ENCODE measurements at regions not wholly inside any gene's neighbourhood (a gene's known extent, or its start where the extent isn't known, plus 50 kb on each side); places are given as distances from the start of the nearest gene placed in this dataset.

DNA sequence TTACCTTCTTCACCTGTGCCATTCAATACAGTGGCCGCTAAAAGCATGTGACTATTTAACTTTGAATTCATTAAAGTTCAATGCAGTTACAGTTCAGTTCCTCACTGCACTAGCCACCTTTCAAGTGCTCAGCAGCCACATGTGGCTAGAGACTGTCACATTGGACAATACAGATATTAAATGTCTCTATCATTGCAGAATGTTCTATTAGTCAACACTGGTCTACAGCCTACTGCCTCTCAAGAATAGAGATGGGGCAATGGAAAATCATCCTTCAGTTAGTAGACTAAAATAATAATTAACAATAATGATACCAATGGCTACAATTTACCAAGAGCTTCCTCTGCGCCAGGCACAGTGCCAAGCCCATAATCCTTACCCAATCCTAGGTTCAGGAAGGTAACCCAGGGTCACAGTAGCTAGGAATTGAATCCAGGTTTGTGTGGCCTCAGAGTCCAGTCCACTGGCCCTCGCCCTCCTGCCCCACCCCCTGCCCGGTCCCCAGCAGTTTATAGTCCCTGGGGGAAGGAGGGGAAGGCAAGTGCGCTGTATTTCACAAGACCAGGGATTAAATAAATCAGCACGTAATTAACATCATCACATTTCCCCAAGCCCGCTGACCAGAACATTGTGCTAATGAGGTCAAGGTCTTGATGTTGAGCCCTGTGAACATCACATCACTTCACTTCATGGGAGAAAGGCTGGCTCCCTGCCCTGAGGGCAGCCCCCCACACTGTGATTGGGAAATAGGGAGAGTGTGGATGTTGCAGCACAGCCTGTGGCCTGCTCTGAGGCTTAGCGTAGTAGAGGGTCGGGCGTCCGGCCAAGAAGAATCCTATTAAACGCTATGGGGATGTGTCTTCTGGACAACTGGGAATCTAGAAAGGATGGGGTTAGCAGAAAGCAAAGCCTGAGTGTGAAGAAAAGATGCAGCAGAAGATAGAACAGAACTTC lies 147.2 kb downstream of the VEGFA start:
- TF ChIP-seq, protein P1, sequence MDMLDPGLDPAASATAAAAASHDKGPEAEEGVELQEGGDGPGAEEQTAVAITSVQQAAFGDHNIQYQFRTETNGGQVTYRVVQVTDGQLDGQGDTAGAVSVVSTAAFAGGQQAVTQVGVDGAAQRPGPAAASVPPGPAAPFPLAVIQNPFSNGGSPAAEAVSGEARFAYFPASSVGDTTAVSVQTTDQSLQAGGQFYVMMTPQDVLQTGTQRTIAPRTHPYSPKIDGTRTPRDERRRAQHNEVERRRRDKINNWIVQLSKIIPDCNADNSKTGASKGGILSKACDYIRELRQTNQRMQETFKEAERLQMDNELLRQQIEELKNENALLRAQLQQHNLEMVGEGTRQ (IDR thresholded peaks at IDR 0.05; ENCODE audit: borderline replicate concordance, low read depth, low read length) = no peak
- TF ChIP-seq, protein P2, sequence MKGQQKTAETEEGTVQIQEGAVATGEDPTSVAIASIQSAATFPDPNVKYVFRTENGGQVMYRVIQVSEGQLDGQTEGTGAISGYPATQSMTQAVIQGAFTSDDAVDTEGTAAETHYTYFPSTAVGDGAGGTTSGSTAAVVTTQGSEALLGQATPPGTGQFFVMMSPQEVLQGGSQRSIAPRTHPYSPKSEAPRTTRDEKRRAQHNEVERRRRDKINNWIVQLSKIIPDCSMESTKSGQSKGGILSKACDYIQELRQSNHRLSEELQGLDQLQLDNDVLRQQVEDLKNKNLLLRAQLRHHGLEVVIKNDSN (IDR thresholded peaks at IDR 0.05; ENCODE audit: borderline replicate concordance, low read depth) = no peak
- TF ChIP-seq, protein P3, sequence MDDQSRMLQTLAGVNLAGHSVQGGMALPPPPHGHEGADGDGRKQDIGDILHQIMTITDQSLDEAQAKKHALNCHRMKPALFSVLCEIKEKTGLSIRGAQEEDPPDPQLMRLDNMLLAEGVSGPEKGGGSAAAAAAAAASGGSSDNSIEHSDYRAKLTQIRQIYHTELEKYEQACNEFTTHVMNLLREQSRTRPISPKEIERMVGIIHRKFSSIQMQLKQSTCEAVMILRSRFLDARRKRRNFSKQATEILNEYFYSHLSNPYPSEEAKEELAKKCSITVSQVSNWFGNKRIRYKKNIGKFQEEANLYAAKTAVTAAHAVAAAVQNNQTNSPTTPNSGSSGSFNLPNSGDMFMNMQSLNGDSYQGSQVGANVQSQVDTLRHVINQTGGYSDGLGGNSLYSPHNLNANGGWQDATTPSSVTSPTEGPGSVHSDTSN (IDR thresholded peaks at IDR 0.05) = no peak
- no peak for TF ChIP-seq RFX5 (IDR thresholded peaks at IDR 0.05; ENCODE audit: low read length)
- TF ChIP-seq TEAD4 (IDR thresholded peaks at IDR 0.05; ENCODE audit: borderline replicate concordance, insufficient read depth) = no peak
- TF ChIP-seq, protein P4, sequence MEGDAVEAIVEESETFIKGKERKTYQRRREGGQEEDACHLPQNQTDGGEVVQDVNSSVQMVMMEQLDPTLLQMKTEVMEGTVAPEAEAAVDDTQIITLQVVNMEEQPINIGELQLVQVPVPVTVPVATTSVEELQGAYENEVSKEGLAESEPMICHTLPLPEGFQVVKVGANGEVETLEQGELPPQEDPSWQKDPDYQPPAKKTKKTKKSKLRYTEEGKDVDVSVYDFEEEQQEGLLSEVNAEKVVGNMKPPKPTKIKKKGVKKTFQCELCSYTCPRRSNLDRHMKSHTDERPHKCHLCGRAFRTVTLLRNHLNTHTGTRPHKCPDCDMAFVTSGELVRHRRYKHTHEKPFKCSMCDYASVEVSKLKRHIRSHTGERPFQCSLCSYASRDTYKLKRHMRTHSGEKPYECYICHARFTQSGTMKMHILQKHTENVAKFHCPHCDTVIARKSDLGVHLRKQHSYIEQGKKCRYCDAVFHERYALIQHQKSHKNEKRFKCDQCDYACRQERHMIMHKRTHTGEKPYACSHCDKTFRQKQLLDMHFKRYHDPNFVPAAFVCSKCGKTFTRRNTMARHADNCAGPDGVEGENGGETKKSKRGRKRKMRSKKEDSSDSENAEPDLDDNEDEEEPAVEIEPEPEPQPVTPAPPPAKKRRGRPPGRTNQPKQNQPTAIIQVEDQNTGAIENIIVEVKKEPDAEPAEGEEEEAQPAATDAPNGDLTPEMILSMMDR (IDR thresholded peaks at IDR 0.05) = no peak
- no peak for TF ChIP-seq RCOR1 (IDR thresholded peaks at IDR 0.05; ENCODE audit: low read length)
- TF ChIP-seq, protein P5, sequence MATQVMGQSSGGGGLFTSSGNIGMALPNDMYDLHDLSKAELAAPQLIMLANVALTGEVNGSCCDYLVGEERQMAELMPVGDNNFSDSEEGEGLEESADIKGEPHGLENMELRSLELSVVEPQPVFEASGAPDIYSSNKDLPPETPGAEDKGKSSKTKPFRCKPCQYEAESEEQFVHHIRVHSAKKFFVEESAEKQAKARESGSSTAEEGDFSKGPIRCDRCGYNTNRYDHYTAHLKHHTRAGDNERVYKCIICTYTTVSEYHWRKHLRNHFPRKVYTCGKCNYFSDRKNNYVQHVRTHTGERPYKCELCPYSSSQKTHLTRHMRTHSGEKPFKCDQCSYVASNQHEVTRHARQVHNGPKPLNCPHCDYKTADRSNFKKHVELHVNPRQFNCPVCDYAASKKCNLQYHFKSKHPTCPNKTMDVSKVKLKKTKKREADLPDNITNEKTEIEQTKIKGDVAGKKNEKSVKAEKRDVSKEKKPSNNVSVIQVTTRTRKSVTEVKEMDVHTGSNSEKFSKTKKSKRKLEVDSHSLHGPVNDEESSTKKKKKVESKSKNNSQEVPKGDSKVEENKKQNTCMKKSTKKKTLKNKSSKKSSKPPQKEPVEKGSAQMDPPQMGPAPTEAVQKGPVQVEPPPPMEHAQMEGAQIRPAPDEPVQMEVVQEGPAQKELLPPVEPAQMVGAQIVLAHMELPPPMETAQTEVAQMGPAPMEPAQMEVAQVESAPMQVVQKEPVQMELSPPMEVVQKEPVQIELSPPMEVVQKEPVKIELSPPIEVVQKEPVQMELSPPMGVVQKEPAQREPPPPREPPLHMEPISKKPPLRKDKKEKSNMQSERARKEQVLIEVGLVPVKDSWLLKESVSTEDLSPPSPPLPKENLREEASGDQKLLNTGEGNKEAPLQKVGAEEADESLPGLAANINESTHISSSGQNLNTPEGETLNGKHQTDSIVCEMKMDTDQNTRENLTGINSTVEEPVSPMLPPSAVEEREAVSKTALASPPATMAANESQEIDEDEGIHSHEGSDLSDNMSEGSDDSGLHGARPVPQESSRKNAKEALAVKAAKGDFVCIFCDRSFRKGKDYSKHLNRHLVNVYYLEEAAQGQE (IDR thresholded peaks at IDR 0.05; ENCODE audit: low read depth, low read length) = no peak
- TF ChIP-seq FOXM1 (IDR thresholded peaks at IDR 0.05; ENCODE audit: low read depth) = no peak
- TF ChIP-seq POLR2AphosphoS5 (IDR thresholded peaks at IDR 0.05; ENCODE audit: low read depth, low read length) = no peak
- no peak for TF ChIP-seq EP300 (IDR thresholded peaks at IDR 0.05; ENCODE audit: borderline replicate concordance in 1 of 2, low read depth in 1 of 2, low read length in 1 of 2)

All from SK-N-SH (cell line).